Gastrocnemius medialis (tissue), 4 donors: ENCODE measurements at regions not wholly inside any gene's neighbourhood (a gene's known extent, or its start where the extent isn't known, plus 50 kb on each side); places are given as distances from the start of the nearest gene placed in this dataset.

ENCODE experiments used
- CTCF ChIP-seq, 5 experiments: fragments of 450-650 bp in 3 of 5; fragments of 200-600 bp in 2 of 5; sonication (generic) in 2 of 5; IDR thresholded peaks in 4 of 5; conservative IDR thresholded peaks in 1 of 5; 1 replicate in 4 of 5; 2 replicates in 1 of 5; pipeline ENCODE4 v1.5.1; 2016 to 2019; ENCODE audit warnings: antibody characterized with exemption in 5 of 5, mild to moderate bottlenecking in 3 of 5, moderate library complexity in 3 of 5
- POLR2A ChIP-seq, 2 donors: fragments of 450-650 bp; IDR thresholded peaks; one replicate each; pipeline ENCODE4 v1.6.1; 2017; ENCODE audit warnings: antibody characterized with exemption in 2 of 2, mild to moderate bottlenecking in 2 of 2, moderate library complexity in 2 of 2

DNA sequence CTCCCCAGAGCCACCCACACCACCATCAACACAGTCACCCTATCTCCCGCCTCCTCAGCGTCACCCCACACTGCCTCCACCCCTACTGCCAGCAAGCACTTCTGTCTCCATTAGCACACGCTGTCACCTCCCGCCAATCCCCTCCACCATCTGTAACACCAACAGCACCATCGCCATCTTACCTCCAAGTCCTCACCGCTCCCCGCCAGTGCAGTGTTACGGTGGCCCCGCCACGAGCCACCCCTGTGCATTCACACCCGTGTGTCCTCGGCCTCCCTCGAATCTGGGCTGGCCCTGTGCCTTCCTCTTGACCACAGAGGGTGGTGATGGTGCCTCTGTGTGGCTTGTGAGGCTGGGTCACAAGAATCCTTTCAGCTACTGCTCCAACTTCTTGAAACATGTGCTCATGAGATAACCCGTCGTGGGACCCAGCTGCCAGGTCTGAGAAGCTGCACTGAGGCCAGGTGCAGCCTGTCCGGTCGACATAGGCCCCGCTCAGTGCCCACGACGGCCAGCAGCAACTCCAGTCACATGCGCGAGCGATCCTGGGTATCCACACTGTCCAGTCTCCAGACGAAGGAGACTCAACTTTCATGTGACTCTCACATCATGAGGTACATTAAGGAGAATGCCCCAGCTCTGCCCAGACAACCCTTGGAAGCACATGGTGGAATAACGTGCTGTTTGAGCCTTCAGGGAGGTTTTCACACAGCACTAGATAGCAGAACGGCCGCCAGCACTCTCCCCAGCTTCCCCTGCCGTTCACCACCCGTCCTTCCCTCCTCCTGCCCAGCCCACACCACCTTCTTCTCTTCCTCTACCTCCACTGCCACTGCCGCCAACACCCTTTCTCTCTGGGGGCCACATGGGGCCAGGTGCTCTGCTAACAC, 72.6 kb upstream of the ASB18 start:
- TF ChIP-seq POLR2A (IDR thresholded peaks at IDR 0.05) = no peak
- TF ChIP-seq CTCF (IDR thresholded peaks at IDR 0.05 in 4 of 5, conservative IDR thresholded peaks at IDR 0.05 in 1 of 5) = no peak
